ENCODE measurements at regions not wholly inside any gene's neighbourhood (a gene's known extent, or its start where the extent isn't known, plus 50 kb on each side); places are given as distances from the start of the nearest gene placed in this dataset.

- H3K27me3 ChIP-seq, result peaks cover 0 to 3% (median 0%) of the 10 kb centered on the region in 9 donors
- no peak overlapping the region for H3K27ac ChIP-seq
- DNase-seq (peak in 1 of 5 donors; percentile 9), ATAC-seq (no peak)
- no peak overlapping the region for H3K4me3 ChIP-seq
- H3K36me3 ChIP-seq, result no peaks in the 10 kb centered on the region
- WGBS, 4 donors, result 90 to 93% (median 91%) methylated on average over 4 of the region's 4 CpGs
- H3K4me1 ChIP-seq, result peaks cover 0 to 35% (median 24%) of the 10 kb centered on the region in 12 donors
- intact Hi-C loops (cut with DNase I), result no loop called here
- no peaks in the 10 kb centered on the region for H3K9me3 ChIP-seq
- no peak for TF ChIP-seq CTCF (IDR thresholded peaks at IDR 0.05)
- no peak for TF ChIP-seq POLR2A (IDR thresholded peaks at IDR 0.05)
These were observed 88.2 kb downstream of the ACKR3 start for GRCh38 chr2:236657801-236658200.

DNA sequence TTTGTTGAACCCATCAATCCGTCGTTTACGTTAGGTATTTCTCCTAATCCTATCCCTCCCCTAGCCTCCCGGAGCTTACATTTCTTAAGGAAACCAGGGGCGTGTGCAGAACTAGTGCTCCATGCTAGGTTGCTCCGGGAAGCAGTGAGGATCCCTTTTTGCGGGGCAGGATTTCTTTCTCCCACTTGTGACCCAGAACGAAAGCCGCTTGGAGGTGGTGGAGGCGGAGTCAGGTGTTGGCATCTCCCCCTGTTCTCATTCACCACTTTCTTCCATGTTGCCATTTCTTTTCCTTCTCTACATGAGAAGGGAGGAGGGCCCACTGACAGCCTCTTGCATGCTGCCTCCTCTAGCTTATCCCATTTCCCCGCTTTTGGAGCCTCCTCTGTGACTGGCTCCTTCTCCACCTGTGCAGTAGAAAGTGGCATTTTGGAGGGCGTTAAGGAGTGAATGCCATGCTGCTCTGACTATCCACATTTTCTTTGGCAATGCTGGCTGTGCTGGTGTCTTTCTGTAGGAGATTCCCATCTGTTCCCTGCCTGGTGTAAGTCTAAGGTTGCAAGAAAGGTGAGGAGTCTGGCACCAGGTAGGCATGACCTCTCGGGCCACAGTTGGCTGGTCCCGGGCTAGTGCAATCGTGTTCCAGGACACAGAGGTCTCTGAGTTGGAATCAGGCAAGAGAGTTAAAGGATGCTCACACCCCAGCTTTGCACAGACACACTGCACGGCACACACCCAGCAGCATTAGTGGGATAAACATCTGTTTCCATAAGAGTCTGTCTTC is 89.5 kb downstream of the ACKR3 start:
- intact Hi-C loops (cut with DNase I), result loop anchor here in 1 of 10 donors (1.0 kb wide), 1 partner anchor 28 kb away; no protein-coding TSS in a partner anchor
- Histone ChIP-seq H3K9me3 (no peaks in the 10 kb centered on the region), H3K27me3 (peaks cover 0 to 3% (median 0%) of the 10 kb centered on the region in 9 donors), H3K27ac (peak overlapping the region in 4 of 12 donors; percentile 27 to 61 (median 40)), H3K4me3 (no peak overlapping the region), H3K36me3 (no peaks in the 10 kb centered on the region), H3K4me1 (peaks cover 0 to 47% (median 36%) of the 10 kb centered on the region in 12 donors)
- TF ChIP-seq POLR2A (IDR thresholded peaks at IDR 0.05) (no peak), CTCF (IDR thresholded peaks at IDR 0.05) (no peak)
- DNase-seq (peak in 1 of 5 donors; percentile 10), ATAC-seq (no peak)
- WGBS, 4 donors, result 85 to 92% (median 87%) methylated on average over 14 to 16 of the region's 16 CpGs

DNA sequence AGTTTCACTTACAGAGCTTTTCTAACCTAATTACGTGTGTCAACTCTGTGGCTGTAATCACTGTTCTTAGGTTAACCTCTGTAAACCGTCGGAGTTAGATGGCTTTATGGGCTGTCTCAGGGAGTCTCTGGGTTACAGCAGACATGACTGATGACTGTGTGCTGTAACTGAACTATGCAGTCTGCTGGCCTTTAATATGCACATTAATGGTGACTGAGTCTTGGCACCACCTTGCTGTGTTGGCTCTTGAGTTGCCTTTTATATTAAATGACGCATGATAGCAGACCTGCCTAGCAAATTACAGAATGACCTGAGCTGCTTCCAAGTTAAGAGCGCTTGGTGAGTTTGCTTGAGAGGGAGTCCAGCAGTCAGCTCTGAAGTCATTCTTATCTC is 90.1 kb downstream of the ACKR3 start:
- 47 to 64% (median 61%) methylated on average over 4 to 5 of the region's 5 CpGs for WGBS, 4 donors
- DNase-seq, result peak in 2 of 5 donors; percentile 22 to 65
- H3K27ac ChIP-seq, result peak overlapping the region in 4 of 12 donors; percentile 27 to 61 (median 40)

More for the DNA sequence above, 90.1 kb downstream of the ACKR3 start:
- Histone ChIP-seq H3K4me3 (no peak overlapping the region), H3K9me3 (no peaks in the 10 kb centered on the region), H3K36me3 (no peaks in the 10 kb centered on the region), H3K4me1 (peaks cover 0 to 47% (median 37%) of the 10 kb centered on the region in 12 donors), H3K27me3 (peaks cover 0 to 3% (median 0%) of the 10 kb centered on the region in 9 donors)
- peak; percentile 38 to 80 (median 60) for ATAC-seq
- intact Hi-C loops (cut with DNase I), result loop anchor here in 4 of 10 donors (1.0 to 10.0 kb wide), 4 partner anchors 28 to 318 kb away; partner anchors contain the start of gene ACKR3 (in 1 of the 4)
- TF ChIP-seq CTCF (IDR thresholded peaks at IDR 0.05) (no peak), POLR2A (IDR thresholded peaks at IDR 0.05) (no peak)
